ENCODE measurements at regions not wholly inside any gene's neighbourhood (a gene's known extent, or its start where the extent isn't known, plus 50 kb on each side); places are given as distances from the start of the nearest gene placed in this dataset.

DNA sequence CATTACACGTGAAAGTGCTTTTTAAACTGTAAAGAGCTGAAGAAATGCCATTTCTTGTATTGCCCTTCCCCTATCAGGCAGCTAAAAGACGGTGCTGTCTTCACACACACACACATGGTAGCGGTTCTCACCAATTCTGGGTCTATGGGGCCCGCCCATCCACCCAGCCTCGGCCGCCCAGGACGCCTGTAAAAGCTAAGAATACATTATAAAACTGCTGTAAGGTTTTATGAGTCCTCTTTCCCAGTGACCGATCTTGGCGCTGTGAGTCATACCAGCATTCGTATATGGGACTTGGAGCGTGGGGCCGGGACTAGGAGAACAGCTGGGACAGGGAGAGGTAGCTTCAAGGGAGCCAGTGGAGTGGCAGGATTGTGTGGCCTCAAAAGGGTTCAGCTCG lies 149.7 kb upstream of the CADM1 start:
- DNase-seq (ENCODE audit: extremely low spot score, unreplicated experiment), result no peak
- TF ChIP-seq, protein P1, sequence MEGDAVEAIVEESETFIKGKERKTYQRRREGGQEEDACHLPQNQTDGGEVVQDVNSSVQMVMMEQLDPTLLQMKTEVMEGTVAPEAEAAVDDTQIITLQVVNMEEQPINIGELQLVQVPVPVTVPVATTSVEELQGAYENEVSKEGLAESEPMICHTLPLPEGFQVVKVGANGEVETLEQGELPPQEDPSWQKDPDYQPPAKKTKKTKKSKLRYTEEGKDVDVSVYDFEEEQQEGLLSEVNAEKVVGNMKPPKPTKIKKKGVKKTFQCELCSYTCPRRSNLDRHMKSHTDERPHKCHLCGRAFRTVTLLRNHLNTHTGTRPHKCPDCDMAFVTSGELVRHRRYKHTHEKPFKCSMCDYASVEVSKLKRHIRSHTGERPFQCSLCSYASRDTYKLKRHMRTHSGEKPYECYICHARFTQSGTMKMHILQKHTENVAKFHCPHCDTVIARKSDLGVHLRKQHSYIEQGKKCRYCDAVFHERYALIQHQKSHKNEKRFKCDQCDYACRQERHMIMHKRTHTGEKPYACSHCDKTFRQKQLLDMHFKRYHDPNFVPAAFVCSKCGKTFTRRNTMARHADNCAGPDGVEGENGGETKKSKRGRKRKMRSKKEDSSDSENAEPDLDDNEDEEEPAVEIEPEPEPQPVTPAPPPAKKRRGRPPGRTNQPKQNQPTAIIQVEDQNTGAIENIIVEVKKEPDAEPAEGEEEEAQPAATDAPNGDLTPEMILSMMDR (conservative IDR thresholded peaks at IDR 0.05), result no peak
- Mint-ChIP-seq H3K9me3 (peaks cover 6% of the 10 kb centered on the region), H3K36me3 (no peaks in the 10 kb centered on the region), H3K4me3 (no peak overlapping the region), H3K4me1 (ENCODE audit: unreplicated experiment) (peaks cover 18% of the 10 kb centered on the region), H3K27me3 (peaks cover 54% of the 10 kb centered on the region), H3K27ac (no peak overlapping the region)

DNA sequence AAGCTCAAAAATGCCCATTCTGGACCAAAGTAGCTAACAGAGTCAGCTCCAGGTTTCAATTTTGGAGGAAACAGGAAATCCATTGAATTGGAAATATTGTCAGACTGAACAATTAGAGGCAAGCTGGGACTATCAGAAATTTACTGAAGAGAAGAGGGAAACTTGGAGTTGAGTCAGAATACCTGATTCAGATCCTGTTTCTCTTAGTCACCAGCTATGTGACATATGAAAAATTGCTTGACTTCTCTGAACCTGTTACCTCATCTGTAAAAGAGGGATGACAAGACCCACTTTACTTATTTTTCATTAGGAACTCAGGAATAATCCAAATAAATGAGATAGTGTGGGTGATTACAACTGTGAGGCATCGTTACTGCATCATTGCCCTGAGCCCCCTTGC lies 148.9 kb upstream of the CADM1 start:
- TF ChIP-seq, protein P1 (conservative IDR thresholded peaks at IDR 0.05), result no peak
- H3K27ac Mint-ChIP-seq, result no peak overlapping the region

DNA sequence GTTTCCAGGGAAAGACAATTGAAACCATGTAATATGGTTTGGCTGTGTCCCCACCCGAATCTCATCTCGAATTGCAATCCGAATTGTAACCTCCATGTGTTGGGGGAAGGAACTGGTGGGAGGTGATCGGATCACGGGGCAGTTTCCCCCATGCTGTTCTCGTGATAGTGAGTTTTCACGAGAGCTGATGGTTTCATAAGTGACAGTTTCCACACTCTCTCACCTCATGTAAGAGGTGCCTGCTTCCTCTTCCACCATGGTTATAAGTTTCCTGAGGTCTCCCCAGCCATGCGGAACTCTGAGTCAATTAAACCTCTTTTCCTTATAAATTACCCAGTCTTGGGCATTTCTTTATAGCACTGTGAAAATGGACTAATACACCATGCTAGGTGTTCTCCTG lies 148.3 kb upstream of the CADM1 start:
- DNase-seq (ENCODE audit: extremely low spot score, unreplicated experiment), result no peak
- no peaks in the 10 kb centered on the region for H3K36me3 Mint-ChIP-seq
- peaks cover 46% of the 10 kb centered on the region for H3K27me3 Mint-ChIP-seq
- no peak overlapping the region for H3K27ac Mint-ChIP-seq
- H3K9me3 Mint-ChIP-seq, result peaks cover 5% of the 10 kb centered on the region
- TF ChIP-seq, protein P1 (conservative IDR thresholded peaks at IDR 0.05), result no peak
- H3K4me1 Mint-ChIP-seq (ENCODE audit: unreplicated experiment), result peaks cover 13% of the 10 kb centered on the region
- no peak overlapping the region for H3K4me3 Mint-ChIP-seq

More for the DNA sequence above, 148.9 kb upstream of the CADM1 start:
- H3K36me3 Mint-ChIP-seq, result no peaks in the 10 kb centered on the region
- peaks cover 6% of the 10 kb centered on the region for H3K9me3 Mint-ChIP-seq
- no peak for DNase-seq (ENCODE audit: extremely low spot score, unreplicated experiment)
- no peak overlapping the region for H3K4me3 Mint-ChIP-seq
- H3K27me3 Mint-ChIP-seq, result peaks cover 47% of the 10 kb centered on the region
- peaks cover 13% of the 10 kb centered on the region for H3K4me1 Mint-ChIP-seq (ENCODE audit: unreplicated experiment)

DNA sequence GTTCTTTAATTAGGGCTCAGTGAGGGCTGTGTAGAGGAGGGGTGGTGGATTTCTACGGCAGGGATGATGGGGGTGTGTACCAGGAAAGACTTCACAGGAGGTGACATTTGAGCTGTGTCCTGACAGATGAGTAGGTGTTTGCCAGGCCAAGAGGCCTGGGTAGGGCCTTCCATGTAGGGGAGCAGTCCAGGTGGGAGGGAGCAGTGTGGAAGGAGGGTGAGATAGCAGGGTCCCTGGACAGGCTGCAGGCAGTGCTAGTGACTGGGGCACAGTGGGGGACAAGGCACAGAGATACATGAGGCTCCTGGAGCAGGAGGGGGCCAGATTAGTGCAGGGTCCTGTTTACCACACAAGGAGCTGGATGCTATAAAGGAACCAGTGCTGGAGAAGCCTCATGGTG lies 147.9 kb upstream of the CADM1 start:
- Mint-ChIP-seq H3K4me1 (ENCODE audit: unreplicated experiment) (peaks cover 13% of the 10 kb centered on the region), H3K27ac (no peak overlapping the region), H3K4me3 (no peak overlapping the region), H3K9me3 (peaks cover 1% of the 10 kb centered on the region), H3K36me3 (no peaks in the 10 kb centered on the region), H3K27me3 (peaks cover 42% of the 10 kb centered on the region)
- TF ChIP-seq, protein P1 (conservative IDR thresholded peaks at IDR 0.05), result no peak
- DNase-seq (ENCODE audit: extremely low spot score, unreplicated experiment), result no peak

DNA sequence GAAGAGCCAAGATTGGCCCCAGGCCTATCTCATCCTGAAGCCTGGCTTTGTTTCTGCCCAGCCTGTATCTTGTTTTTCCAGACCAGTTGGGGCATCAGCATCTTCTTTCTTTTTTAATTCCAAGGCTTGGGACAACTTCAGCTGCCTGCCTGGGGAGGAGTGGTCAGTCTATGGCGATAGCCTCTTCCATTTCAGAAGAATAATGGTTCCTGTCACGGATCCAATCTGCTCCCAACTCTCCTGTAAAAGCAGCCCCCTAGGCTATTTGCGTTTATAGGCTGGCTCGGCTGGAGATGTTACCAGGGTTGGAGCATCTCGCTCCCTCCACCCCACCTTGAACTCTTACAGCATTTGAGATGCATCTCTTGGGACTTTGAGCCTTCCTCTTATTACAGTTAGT lies 145.2 kb upstream of the CADM1 start:
- H3K27ac Mint-ChIP-seq, result no peak overlapping the region
- TF ChIP-seq, protein P1 (conservative IDR thresholded peaks at IDR 0.05), result no peak
- no peak overlapping the region for H3K4me3 Mint-ChIP-seq
- H3K27me3 Mint-ChIP-seq, result peaks cover 24% of the 10 kb centered on the region
- DNase-seq (ENCODE audit: extremely low spot score, unreplicated experiment), result no peak
- no peaks in the 10 kb centered on the region for H3K9me3 Mint-ChIP-seq
- no peaks in the 10 kb centered on the region for H3K36me3 Mint-ChIP-seq
- H3K4me1 Mint-ChIP-seq (ENCODE audit: unreplicated experiment), result peaks cover 20% of the 10 kb centered on the region

Measured in type B pancreatic cell (in vitro differentiated cells).